Neural progenitor cell (in vitro differentiated cells): ENCODE measurements at regions not wholly inside any gene's neighbourhood (a gene's known extent, or its start where the extent isn't known, plus 50 kb on each side); places are given as distances from the start of the nearest gene placed in this dataset.

ENCODE experiments used
- CTCF ChIP-seq: fragments of 200-600 bp; sonication (generic); IDR thresholded peaks from 2 replicates; pipeline ENCODE4 v1.5.1; 2017; ENCODE audit warnings: antibody characterized with exemption, mild to moderate bottlenecking
- EZH2 ChIP-seq: fragments of 200-600 bp; sonication (generic); IDR thresholded peaks from 2 replicates; pipeline ENCODE4 v1.6.1; 2017; ENCODE audit warnings: antibody characterized with exemption, mild to moderate bottlenecking, moderate library complexity
- EZH2phosphoT487 ChIP-seq: fragments of 200-600 bp; sonication (generic); IDR thresholded peaks from 2 replicates; pipeline ENCODE4 v1.6.1; 2017; ENCODE audit warnings: antibody characterized with exemption

GRCh38 chr3:96678325-96678724 is 136.1 kb upstream of the EPHA6 start:
- no peak for TF ChIP-seq CTCF
- no peak for TF ChIP-seq EZH2
- TF ChIP-seq EZH2phosphoT487, result no peak
